Panc1 (cell line): ENCODE measurements at regions not wholly inside any gene's neighbourhood (a gene's known extent, or its start where the extent isn't known, plus 50 kb on each side); places are given as distances from the start of the nearest gene placed in this dataset.

Source experiments
- CTCF ChIP-seq: fragments of 450-650 bp; IDR thresholded peaks from 2 replicates; pipeline ENCODE4 v1.5.1; 2017; ENCODE audit warnings: mild to moderate bottlenecking
- TF ChIP-seq, protein P1 (sequence below), 2 experiments: IDR thresholded peaks; 2 replicates each; pipeline ENCODE4 v1.6.1; 2011 to 2012; ENCODE audit warnings: low read depth in 2 of 2, control low read depth in 1 of 2, low read length in 1 of 2, mild to moderate bottlenecking in 1 of 2, moderate library complexity in 1 of 2; ENCODE audit not compliant: insufficient read depth in 1 of 2

DNA sequence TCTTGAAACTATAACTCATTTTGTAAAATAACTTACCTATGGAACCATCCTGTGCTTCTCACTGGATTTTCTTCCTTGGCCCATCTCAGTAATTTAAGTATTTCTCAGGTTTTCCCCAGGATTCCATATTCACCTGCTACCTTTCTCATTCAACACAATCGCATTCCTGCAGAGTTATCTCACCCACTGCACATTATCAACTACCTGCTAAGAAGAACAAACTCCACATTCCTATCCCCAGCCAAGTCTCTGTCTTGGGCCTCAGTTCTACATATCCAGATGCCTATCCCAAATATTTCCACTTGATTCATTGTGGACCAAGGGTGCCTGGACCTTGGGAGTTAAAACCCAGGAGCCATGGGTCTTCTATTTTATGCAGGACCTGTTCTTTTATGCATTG is 60.2 kb upstream of the KCNQ5 start:
- no peak for TF ChIP-seq CTCF
- TF ChIP-seq, protein P1, sequence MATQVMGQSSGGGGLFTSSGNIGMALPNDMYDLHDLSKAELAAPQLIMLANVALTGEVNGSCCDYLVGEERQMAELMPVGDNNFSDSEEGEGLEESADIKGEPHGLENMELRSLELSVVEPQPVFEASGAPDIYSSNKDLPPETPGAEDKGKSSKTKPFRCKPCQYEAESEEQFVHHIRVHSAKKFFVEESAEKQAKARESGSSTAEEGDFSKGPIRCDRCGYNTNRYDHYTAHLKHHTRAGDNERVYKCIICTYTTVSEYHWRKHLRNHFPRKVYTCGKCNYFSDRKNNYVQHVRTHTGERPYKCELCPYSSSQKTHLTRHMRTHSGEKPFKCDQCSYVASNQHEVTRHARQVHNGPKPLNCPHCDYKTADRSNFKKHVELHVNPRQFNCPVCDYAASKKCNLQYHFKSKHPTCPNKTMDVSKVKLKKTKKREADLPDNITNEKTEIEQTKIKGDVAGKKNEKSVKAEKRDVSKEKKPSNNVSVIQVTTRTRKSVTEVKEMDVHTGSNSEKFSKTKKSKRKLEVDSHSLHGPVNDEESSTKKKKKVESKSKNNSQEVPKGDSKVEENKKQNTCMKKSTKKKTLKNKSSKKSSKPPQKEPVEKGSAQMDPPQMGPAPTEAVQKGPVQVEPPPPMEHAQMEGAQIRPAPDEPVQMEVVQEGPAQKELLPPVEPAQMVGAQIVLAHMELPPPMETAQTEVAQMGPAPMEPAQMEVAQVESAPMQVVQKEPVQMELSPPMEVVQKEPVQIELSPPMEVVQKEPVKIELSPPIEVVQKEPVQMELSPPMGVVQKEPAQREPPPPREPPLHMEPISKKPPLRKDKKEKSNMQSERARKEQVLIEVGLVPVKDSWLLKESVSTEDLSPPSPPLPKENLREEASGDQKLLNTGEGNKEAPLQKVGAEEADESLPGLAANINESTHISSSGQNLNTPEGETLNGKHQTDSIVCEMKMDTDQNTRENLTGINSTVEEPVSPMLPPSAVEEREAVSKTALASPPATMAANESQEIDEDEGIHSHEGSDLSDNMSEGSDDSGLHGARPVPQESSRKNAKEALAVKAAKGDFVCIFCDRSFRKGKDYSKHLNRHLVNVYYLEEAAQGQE (IDR thresholded peaks at IDR 0.05; ENCODE audit: insufficient read depth in 1 of 2, low read depth in 2 of 2, low read length in 1 of 2): no peak
